Hematopoietic multipotent progenitor cell treated with erythropoietin and hydrocortisone succinate and interleukin-3 and kit ligand, for 6 days (in vitro differentiated cells): ENCODE measurements at regions not wholly inside any gene's neighbourhood (a gene's known extent, or its start where the extent isn't known, plus 50 kb on each side); places are given as distances from the start of the nearest gene placed in this dataset.
A peak's percentile ranks its signal among the peaks of the same experiment; 100 is the strongest.

Experiments used
- DNase-seq: peaks from one replicate; pipeline ENCODE4 v3.0.0-alpha.2; 2015

DNA sequence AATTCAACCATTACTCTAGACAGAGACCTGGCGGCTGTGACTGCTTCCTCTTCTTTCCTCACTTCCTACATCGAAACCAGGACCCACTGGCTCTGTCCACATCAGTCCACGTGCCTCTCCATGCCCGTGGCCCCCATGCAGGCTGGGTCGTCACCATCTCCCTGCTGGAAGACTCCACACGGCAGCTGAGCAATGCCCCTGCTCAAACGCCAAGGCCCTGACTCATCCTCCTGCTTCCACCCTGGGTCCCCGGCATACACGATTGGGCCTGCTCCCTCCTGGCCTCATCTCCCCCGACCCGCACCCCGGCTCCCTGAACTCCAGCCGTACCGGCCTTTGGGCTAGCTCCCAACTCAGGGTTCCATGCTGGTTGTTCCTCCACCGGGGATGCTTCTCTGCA, 67.2 kb upstream of the IER5L start:
- no peak for DNase-seq

GRCh38 chr9:129242971-129243561, 65.0 kb upstream of the IER5L start:
- no peak for DNase-seq

DNA sequence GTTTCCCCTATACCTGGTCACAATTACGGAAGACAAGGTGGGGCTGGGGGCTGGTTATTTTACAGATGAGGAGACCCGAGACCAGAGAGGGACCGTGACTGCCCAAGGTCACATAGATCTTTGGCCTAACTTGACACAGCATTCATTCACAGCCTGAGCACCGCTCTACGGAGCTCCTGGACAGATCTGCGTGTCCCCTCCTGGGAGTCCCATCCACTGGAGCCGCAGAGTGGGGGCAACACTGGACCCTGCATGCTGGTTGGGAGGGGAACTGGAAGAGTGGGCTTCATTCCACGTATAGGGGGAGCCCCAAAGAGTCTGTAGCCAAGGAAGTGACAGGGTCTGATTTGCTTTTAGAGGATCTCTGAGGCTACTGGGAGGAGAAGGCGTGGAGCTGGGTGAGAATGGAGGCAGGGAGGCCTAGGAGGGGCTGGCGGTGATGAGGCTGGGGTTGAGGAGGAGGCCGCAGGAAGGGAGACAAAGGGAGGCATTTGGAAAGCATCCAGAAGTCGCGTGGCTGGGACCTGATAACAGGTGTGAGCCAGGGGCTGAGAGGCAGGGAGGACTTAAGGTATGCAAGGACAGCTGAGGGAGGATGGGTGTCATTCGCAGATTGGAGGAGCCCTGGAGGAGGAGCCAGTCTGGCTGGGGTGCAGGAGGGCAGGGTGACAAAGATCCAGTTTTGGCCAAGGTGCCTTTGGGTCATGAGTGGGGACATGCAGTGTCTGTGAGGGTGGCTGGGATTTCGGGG, 64.3 kb upstream of the IER5L start:
- no peak for DNase-seq

DNA sequence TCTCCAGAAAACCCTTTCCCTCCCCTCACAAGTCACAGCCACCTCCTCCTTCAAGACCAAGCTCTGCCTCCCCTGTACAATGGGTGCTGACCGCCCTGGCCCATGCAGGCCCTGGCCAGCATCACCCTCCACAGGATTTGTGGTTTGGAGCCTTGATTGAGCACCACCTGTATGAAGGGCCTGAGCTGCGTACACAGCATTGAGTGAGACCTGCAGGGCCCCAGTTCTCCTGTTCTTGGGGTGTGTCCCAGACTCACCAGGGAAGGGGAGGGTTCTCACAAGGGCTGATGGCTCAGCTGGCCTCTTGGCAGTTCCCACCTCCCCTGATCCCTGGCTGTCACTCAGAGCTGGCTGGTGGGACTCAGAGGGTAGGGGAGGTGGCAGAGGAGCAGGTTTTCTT, 63.7 kb upstream of the IER5L start:
- DNase-seq: no peak

GRCh38 chr9:129240581-129241211, 62.6 kb upstream of the IER5L start:
- DNase-seq: no peak

- no peak for DNase-seq
Observed at GRCh38 chr9:129239946-129240490, 62.0 kb upstream of the IER5L start.

DNA sequence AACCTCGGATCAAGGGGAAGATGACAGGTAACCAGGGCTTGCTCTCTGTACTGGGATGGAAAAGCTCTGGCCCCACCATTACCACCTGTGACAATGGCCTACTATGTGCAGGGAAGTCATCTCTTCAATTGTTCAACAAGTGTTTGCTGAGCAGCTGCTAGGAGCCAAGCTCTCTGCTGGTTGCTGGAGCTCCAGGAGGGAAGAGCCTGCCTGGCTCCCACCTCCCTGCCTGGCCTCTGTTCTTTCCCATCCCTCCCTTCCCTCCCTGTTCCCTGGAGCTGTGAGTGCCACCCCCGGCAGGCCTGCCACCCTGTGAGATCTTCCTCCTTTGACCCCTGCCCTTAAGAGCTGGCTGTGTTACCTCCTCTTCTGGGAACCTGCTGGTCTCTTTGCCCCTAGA, 59.7 kb upstream of the IER5L start:
- no peak for DNase-seq

DNA sequence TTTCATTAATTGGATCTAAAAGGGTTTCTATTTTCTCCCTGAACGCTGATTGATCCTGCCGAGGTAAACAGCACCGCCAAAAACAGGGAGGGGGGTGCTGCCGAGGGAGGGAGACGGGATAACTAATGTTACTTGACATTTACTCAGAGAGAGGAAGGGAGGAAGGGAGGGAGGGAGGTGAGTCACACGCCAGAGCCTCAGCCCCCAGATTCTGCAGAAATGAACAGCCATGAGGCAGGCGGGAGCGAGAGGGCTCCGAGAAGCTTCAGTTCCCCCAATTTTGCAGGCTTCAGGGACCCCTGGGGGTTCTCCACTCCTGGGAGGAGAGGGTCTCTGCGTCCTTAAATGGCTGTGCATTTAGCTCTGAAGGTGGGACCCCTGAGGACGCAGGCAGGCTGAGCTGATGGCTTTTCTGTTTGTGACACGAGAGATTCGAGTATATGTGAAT, 59.1 kb upstream of the IER5L start:
- DNase-seq: peak; percentile 17

- DNase-seq: no peak
Observed at GRCh38 chr9:129236441-129237145, 58.5 kb upstream of the IER5L start.

DNA sequence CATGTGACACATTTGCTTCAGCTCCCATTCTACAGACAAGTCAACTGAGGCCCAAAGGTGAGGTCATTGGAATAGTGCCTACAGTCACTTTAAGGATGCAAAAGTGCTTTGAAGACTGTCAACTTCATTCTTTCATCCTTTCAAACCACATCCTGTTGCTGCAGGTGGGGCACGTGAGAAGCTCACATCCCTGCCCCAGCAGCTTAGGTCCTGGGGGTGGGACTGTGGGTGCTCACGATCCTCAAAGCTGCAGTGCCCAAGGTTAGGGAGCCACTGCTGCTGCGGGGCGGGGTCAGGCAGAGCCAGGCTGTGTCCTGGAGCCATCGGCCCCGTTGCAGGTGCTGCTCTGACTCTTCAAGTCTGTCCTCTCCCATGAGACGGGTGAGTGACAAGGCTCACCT, 57.9 kb upstream of the IER5L start:
- no peak for DNase-seq

- no peak for DNase-seq
Observed at GRCh38 chr9:129235041-129235930, 57.2 kb upstream of the IER5L start.

GRCh38 chr9:129234491-129234890, 56.4 kb upstream of the IER5L start:
- DNase-seq: no peak

DNA sequence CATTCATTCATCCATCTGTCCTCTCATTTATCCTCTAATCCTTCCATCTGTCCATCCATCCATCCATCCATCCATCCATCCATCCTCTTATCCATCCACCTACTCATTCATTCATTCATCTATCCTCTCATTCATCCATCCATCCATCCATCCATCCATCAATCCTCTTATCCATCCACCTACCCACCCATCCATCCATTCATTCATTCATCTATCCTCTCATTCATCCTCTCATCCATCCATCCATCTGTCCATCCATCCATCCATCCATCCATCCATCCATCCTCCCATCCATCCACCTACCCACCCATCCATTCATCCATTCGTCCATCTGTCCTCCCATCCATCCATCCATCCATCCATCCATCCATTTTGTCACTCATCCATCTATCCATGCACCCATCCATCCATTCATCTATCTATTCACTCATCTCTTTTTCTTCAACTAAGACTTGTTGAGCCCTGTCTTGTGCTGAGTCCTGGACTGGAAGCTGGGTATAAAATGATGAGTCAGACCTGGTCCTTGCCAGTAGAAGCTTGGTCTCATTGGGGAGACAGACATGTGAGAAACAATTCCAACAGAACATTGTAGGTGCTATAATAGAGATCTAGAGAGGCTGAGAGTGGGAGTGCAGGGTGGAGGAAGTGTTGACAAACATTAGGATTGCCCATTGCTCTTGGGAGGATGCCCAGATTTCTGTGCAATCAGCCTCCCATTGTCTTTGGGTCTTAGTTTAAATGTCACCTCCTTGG, 55.0 kb upstream of the IER5L start:
- no peak for DNase-seq

GRCh38 chr9:129231759-129232158, 53.7 kb upstream of the IER5L start:
- DNase-seq: no peak

- no peak for DNase-seq
Observed at GRCh38 chr9:129231022-129231739, 53.1 kb upstream of the IER5L start.

- DNase-seq: no peak
Observed at GRCh38 chr9:129230302-129230701, 52.2 kb upstream of the IER5L start.
